PFSK-1 (cell line): ENCODE measurements at regions not wholly inside any gene's neighbourhood (a gene's known extent, or its start where the extent isn't known, plus 50 kb on each side); places are given as distances from the start of the nearest gene placed in this dataset.

Experiments
- POLR2AphosphoS5 ChIP-seq: IDR thresholded peaks from 2 replicates; pipeline ENCODE4 v1.6.1; 2012; ENCODE audit warnings: low read depth, mild to moderate bottlenecking, control low read depth, low read length, moderate library complexity
- SIN3A ChIP-seq: IDR thresholded peaks from 2 replicates; pipeline ENCODE4 v1.6.1; 2012; ENCODE audit warnings: mild to moderate bottlenecking, low read length, moderate library complexity, borderline replicate concordance; ENCODE audit not compliant: insufficient read depth
- TAF1 ChIP-seq: IDR thresholded peaks from 2 replicates; pipeline ENCODE4 v1.6.1; 2012; ENCODE audit warnings: low read length, control low read depth, borderline replicate concordance; ENCODE audit not compliant: insufficient read depth

- TF ChIP-seq TAF1 (no peak), SIN3A (no peak), POLR2AphosphoS5 (no peak)
Observed at GRCh38 chr2:196464311-196464710, 175.2 kb upstream of the CCDC150 start.
